ENCODE measurements at regions not wholly inside any gene's neighbourhood (a gene's known extent, or its start where the extent isn't known, plus 50 kb on each side); places are given as distances from the start of the nearest gene placed in this dataset.
"Not testable (repeated sequence)": the region's sequence is repeated elsewhere in the genome, so short reads cannot be mapped to it uniquely, and the experiment has no call there.

GRCh38 chr4:65265526-65265925 lies 404.8 kb downstream of the EPHA5 start:
- DNase-seq (ENCODE audit: low spot score) = no peak

- DNase-seq (ENCODE audit: low spot score) = no peak
Measured at GRCh38 chr4:65259296-65259695, 411.0 kb downstream of the EPHA5 start.

GRCh38 chr4:65250916-65251315 lies 419.4 kb downstream of the EPHA5 start:
- no peak for DNase-seq (ENCODE audit: low spot score)

DNA sequence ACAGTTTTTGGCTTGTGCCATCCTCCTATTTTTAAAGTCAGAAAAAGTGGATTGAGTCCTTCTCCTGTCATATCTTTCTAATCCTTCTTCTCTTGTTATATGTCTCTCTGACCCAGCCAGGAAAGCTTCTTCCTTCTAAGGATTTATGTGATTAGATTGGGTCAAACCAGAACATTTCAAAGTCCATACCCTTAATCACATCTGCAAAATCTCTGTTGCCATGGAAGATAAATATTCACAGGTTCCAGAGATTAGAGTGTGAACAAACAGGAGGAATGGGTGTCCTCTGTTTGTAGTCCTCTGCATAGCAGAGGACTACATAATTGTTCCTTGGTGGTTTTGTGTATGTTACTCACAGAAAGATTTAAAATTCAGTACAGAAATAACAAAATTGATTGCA lies 421.2 kb downstream of the EPHA5 start:
- no peak for DNase-seq (ENCODE audit: low spot score)

GRCh38 chr4:65242156-65242846 lies 428.0 kb downstream of the EPHA5 start:
- no peak for DNase-seq (ENCODE audit: low spot score)

- no peak for DNase-seq (ENCODE audit: low spot score)
Measured at GRCh38 chr4:65241257-65241997, 428.9 kb downstream of the EPHA5 start.

DNA sequence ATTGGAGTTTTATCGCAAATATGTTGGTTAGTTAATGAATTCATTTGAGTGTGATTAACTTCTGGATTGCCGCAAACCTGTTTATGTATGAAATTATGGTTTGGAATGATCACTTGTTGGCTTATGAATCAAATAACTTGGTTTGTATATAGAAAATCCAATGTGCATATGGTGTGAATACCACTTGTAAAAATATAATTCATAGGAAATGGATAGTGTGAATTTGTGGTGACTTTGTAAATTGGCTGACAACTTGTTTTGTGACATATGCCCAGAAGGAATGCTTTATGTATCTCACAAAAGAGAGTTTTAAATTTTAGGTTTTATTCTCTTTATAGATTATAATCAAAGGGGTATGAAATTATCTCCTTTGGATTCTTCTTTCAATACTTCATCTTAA lies 436.2 kb downstream of the EPHA5 start:
- no peak for DNase-seq (ENCODE audit: low spot score)

DNA sequence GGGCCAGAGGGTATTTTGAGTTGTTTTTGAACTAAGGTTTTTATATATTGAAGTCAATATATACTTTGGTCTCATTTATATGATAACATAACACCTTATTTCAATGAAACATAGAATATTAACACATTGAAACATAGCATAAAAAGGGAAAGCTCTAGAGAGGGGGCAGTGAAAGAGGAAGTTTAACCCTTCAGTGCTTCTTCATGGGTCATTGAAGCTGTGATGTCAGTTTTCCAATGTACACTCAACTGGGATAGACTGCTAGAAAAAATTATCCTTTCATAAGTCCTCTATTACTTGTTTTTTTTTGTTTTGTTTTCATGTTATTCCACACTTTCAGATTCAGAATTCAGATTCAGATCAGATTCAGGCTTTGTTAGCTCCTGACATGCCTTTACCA lies 442.7 kb downstream of the EPHA5 start:
- no peak for DNase-seq (ENCODE audit: low spot score)

GRCh38 chr4:65223601-65224000 lies 446.7 kb downstream of the EPHA5 start:
- DNase-seq (ENCODE audit: low spot score) = no peak

DNA sequence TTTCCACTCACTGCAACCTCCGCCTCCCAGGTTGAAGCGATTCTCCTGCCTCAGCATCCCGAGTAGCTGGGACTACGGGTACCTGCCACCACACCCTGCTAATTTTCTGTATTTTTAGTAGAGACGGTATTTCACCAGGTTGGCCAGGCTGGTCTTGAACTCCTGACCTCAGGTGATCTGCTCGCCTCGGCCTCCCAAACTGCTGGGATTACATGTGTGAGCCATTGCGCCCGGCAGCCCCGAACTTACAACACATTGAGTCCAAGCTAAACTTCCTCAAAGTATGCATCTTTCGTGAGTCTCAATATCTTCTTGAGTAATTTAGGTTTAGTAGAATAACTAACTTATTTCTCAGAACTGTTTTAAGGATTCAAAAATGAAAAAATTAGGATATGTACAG lies 447.2 kb downstream of the EPHA5 start:
- DNase-seq (ENCODE audit: low spot score) = not testable (repeated sequence)

DNA sequence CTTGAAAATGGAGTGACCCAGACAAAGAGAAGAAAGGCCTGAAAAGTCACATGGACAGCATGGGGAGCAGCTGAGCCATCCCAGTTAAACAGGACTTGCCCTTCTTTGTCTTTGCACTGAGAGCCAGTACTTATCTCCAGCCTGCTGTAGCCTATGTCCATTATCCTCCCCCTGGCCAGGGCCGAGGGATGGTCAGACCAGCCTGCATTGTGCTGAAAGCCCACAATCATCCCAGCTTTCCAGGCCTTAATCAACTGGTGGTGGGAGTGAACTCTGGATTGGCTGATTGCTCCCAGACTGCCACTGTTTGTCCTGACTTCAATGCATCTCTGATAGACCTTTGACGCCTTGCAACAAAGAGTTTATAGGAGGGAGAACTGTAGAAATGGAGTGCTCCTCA lies 453.1 kb downstream of the EPHA5 start:
- DNase-seq (ENCODE audit: low spot score) = no peak

DNA sequence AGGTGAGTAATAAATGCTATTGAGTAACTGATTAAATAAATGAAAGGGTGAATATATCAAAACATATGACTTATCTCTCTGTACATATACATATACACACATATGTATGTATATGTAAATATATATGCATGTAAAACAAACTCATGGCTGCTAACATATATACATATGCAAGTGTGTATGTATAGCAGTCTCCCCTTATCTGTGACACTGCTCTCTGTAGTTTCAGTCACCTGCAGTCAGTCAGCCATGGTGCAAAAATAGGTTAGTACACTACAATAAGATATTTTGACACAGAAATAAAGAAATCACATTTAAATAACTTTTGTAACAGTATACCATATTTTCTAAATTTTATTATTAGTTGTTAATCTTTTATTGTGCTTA lies 467.4 kb downstream of the EPHA5 start:
- no peak for DNase-seq (ENCODE audit: low spot score)

- DNase-seq (ENCODE audit: low spot score) = no peak
Measured at GRCh38 chr4:65202165-65202852, 468.0 kb downstream of the EPHA5 start.

DNA sequence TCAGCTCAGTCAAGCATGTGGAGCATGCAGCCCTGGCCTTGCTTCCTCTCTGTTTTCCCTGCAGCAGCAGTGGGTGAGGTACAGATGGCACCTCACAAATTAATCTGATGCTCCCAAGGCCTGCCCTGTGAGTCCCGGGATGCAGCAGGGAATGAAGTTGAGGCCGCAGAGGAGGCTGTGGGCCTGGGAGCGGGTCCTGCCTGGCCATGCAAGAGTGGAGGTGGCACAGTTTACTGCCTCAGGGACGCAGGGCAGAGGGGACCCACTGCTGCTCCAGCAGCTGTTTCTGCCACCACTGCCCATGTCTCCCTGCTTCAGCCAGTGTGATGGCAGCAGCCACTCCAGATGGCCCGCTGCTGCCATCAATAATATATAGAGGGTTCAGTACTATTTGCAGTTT lies 474.6 kb downstream of the EPHA5 start:
- DNase-seq (ENCODE audit: low spot score) = no peak

DNA sequence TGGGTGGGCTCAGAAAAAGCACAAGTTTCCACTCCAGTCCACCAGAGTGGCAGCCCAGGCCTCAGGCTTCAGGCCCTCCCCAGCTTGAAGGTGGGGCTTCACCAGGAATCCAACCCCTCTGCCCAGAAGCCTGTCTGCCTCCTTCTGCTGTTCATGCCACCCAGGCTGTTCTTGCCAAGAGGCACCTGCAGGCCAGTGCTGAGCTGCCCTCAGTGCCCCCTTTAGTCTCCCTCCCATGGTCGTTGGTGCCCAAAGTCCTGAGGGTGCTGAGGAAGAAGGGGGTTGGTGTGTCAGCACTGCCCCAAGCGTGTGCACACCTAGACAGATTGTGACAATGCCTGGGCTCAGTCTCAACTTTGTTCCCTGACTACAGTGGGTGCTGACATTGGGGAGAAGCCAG lies 475.3 kb downstream of the EPHA5 start:
- no peak for DNase-seq (ENCODE audit: low spot score)

- DNase-seq (ENCODE audit: low spot score) = no peak
Measured at GRCh38 chr4:65193985-65194384, 476.3 kb downstream of the EPHA5 start.

- DNase-seq (ENCODE audit: low spot score) = no peak
Measured at GRCh38 chr4:65190780-65191179, 479.5 kb downstream of the EPHA5 start.

- DNase-seq (ENCODE audit: low spot score) = no peak
Measured at GRCh38 chr4:65175585-65175984, 494.7 kb downstream of the EPHA5 start.

DNA sequence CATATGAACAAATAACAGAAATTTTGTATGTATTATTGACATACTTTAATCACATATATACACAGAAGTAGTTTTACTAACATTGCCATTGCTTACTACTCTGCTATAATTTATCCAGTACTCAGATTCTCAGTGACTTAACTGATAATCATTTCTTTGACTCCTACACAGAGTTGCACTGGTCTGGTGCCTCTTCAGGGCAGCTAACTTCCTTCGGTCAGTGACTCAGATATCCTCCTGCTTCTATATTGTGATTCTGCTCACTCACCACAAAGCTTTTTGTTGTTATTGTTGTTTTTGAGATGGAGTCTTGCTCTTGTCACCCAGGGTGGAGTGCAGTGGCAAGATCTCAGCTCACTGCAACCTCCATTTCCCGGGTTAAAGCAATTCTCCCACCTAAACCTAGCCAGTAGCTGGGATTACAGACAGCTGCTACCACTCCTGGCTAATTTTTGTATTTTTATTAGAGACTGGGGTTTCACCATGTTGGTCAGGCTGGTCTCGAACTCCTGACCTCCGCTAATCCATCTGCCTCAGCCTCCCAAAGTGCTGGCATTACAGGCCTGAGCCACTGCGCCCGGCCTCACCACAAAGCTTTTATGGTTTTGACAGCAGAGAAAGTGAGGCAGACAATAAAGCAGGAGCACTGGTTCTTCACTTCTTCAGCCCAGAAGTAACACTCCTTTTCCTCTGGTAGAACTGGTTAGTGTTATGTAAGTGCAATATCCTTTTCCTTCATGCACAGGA lies 499.3 kb downstream of the EPHA5 start:
- DNase-seq (ENCODE audit: low spot score) = no peak

- no peak for DNase-seq (ENCODE audit: low spot score)
Measured at GRCh38 chr4:65167719-65168118, 502.6 kb downstream of the EPHA5 start.

GRCh38 chr4:65152205-65152604 lies 518.1 kb downstream of the EPHA5 start:
- no peak for DNase-seq (ENCODE audit: low spot score)

- no peak for DNase-seq (ENCODE audit: low spot score)
Measured at GRCh38 chr4:65139998-65140397, 530.3 kb downstream of the EPHA5 start.
